ENCODE measurements at regions not wholly inside any gene's neighbourhood (a gene's known extent, or its start where the extent isn't known, plus 50 kb on each side); places are given as distances from the start of the nearest gene placed in this dataset.
"Not testable (repeated sequence)": the region's sequence is repeated elsewhere in the genome, so short reads cannot be mapped to it uniquely, and the experiment has no call there.

DNA sequence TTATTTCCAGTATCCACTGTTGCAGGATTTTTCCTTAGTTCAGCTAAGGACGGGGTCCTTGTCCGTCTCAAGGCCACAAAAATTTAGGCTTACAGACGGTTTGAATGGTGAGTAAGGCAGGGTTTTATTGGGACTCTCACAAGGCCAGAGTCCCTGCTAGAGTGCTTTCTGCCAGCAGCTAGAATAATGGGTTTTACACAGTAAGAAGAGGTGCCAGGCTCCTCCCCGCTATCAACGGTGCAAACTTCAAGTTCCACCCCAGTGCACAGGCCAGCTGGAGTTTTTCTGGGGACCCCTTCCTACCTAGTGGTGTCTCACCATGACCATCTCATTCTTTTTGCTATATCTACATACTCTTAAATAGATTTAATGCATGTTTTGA is 198.5 kb upstream of the KCTD7 start:
- DNase-seq (ENCODE audit: low spot score) = no peak

GRCh38 chr7:66438703-66439405 is 189.8 kb upstream of the KCTD7 start:
- H3K4me1 Mint-ChIP-seq (ENCODE audit: low read depth); H3K27me3 Mint-ChIP-seq (ENCODE audit: low read depth); H3K27ac Mint-ChIP-seq (ENCODE audit: unreplicated experiment); H3K9me3 Mint-ChIP-seq (ENCODE audit: low read depth); H3K36me3 Mint-ChIP-seq (ENCODE audit: low read depth); H3K4me3 Mint-ChIP-seq (ENCODE audit: unreplicated experiment); DNase-seq (ENCODE audit: low spot score): not testable (repeated sequence)

More for the DNA sequence above, 198.5 kb upstream of the KCTD7 start:
- no peak overlapping the region for H3K4me3 Mint-ChIP-seq (ENCODE audit: unreplicated experiment)
- no peak overlapping the region for H3K27ac Mint-ChIP-seq (ENCODE audit: unreplicated experiment)
- H3K9me3 Mint-ChIP-seq (ENCODE audit: low read depth) = peaks cover 3% of the 10 kb centered on the region
- TF ChIP-seq, protein P1, sequence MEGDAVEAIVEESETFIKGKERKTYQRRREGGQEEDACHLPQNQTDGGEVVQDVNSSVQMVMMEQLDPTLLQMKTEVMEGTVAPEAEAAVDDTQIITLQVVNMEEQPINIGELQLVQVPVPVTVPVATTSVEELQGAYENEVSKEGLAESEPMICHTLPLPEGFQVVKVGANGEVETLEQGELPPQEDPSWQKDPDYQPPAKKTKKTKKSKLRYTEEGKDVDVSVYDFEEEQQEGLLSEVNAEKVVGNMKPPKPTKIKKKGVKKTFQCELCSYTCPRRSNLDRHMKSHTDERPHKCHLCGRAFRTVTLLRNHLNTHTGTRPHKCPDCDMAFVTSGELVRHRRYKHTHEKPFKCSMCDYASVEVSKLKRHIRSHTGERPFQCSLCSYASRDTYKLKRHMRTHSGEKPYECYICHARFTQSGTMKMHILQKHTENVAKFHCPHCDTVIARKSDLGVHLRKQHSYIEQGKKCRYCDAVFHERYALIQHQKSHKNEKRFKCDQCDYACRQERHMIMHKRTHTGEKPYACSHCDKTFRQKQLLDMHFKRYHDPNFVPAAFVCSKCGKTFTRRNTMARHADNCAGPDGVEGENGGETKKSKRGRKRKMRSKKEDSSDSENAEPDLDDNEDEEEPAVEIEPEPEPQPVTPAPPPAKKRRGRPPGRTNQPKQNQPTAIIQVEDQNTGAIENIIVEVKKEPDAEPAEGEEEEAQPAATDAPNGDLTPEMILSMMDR (IDR thresholded peaks at IDR 0.05) = no peak
- no peaks in the 10 kb centered on the region for H3K27me3 Mint-ChIP-seq (ENCODE audit: low read depth)
- no peaks in the 10 kb centered on the region for H3K4me1 Mint-ChIP-seq (ENCODE audit: low read depth)
- peaks cover 8% of the 10 kb centered on the region for H3K36me3 Mint-ChIP-seq (ENCODE audit: low read depth)

- Mint-ChIP-seq H3K4me3 (ENCODE audit: unreplicated experiment) (no peak overlapping the region), H3K27me3 (ENCODE audit: low read depth) (no peaks in the 10 kb centered on the region), H3K36me3 (ENCODE audit: low read depth) (no peaks in the 10 kb centered on the region), H3K27ac (ENCODE audit: unreplicated experiment) (no peak overlapping the region), H3K4me1 (ENCODE audit: low read depth) (peaks cover 11% of the 10 kb centered on the region), H3K9me3 (ENCODE audit: low read depth) (no peaks in the 10 kb centered on the region)
- DNase-seq (ENCODE audit: low spot score) = no peak
- TF ChIP-seq, protein P1 (IDR thresholded peaks at IDR 0.05) = no peak
Measured at GRCh38 chr7:66442385-66442784, 186.3 kb upstream of the KCTD7 start.

- Mint-ChIP-seq H3K4me1 (ENCODE audit: low read depth) (peaks cover 13% of the 10 kb centered on the region), H3K4me3 (ENCODE audit: unreplicated experiment) (no peak overlapping the region), H3K36me3 (ENCODE audit: low read depth) (no peaks in the 10 kb centered on the region), H3K27ac (ENCODE audit: unreplicated experiment) (no peak overlapping the region), H3K9me3 (ENCODE audit: low read depth) (no peaks in the 10 kb centered on the region), H3K27me3 (ENCODE audit: low read depth) (no peaks in the 10 kb centered on the region)
- TF ChIP-seq, protein P1 (IDR thresholded peaks at IDR 0.05) = no peak
- no peak for DNase-seq (ENCODE audit: low spot score)
Measured at GRCh38 chr7:66443946-66444345, 184.7 kb upstream of the KCTD7 start.

- not testable (repeated sequence) for H3K4me3 Mint-ChIP-seq (ENCODE audit: unreplicated experiment); H3K27me3 Mint-ChIP-seq (ENCODE audit: low read depth); H3K36me3 Mint-ChIP-seq (ENCODE audit: low read depth); H3K9me3 Mint-ChIP-seq (ENCODE audit: low read depth); DNase-seq (ENCODE audit: low spot score); H3K4me1 Mint-ChIP-seq (ENCODE audit: low read depth)
- peak overlapping the region; percentile 30 for H3K27ac Mint-ChIP-seq (ENCODE audit: unreplicated experiment)
Measured at GRCh38 chr7:66447007-66447406, 181.7 kb upstream of the KCTD7 start.

GRCh38 chr7:66450814-66451213 is 177.9 kb upstream of the KCTD7 start:
- peaks cover 12% of the 10 kb centered on the region for H3K4me1 Mint-ChIP-seq (ENCODE audit: low read depth)
- H3K36me3 Mint-ChIP-seq (ENCODE audit: low read depth); H3K4me3 Mint-ChIP-seq (ENCODE audit: unreplicated experiment); H3K27ac Mint-ChIP-seq (ENCODE audit: unreplicated experiment); DNase-seq (ENCODE audit: low spot score); H3K27me3 Mint-ChIP-seq (ENCODE audit: low read depth); H3K9me3 Mint-ChIP-seq (ENCODE audit: low read depth): not testable (repeated sequence)

GRCh38 chr7:66451713-66452112 is 177.0 kb upstream of the KCTD7 start:
- H3K9me3 Mint-ChIP-seq (ENCODE audit: low read depth); DNase-seq (ENCODE audit: low spot score); H3K36me3 Mint-ChIP-seq (ENCODE audit: low read depth); H3K27me3 Mint-ChIP-seq (ENCODE audit: low read depth); H3K27ac Mint-ChIP-seq (ENCODE audit: unreplicated experiment); H3K4me3 Mint-ChIP-seq (ENCODE audit: unreplicated experiment): not testable (repeated sequence)
- peaks cover 12% of the 10 kb centered on the region for H3K4me1 Mint-ChIP-seq (ENCODE audit: low read depth)
